Astrocyte (in vitro differentiated cells and primary cell): ENCODE measurements at regions not wholly inside any gene's neighbourhood (a gene's known extent, or its start where the extent isn't known, plus 50 kb on each side); places are given as distances from the start of the nearest gene placed in this dataset.

Source experiments
- CTCF ChIP-seq: IDR thresholded peaks from 2 replicates; pipeline ENCODE4 v1.5.1; 2011; ENCODE audit warnings: low read depth, mild to moderate bottlenecking, inconsistent platforms, low read length, moderate library complexity; ENCODE audit not compliant: insufficient read depth
- EZH2 ChIP-seq: IDR thresholded peaks from 2 replicates; pipeline ENCODE4 v1.6.1; 2012; ENCODE audit warnings: mild to moderate bottlenecking, low read length, inconsistent platforms; ENCODE audit not compliant: insufficient read depth

GRCh38 chr4:110710070-110710469 is 87.2 kb upstream of the PITX2 start:
- TF ChIP-seq CTCF (no peak), EZH2 (no peak)
